Fibroblast of mammary gland (primary cell): ENCODE measurements at regions not wholly inside any gene's neighbourhood (a gene's known extent, or its start where the extent isn't known, plus 50 kb on each side); places are given as distances from the start of the nearest gene placed in this dataset.

Source experiments
- DNase-seq: peaks from one replicate; pipeline ENCODE4 v3.0.0-alpha.2; 2010; ENCODE audit warnings: low read depth
- H3K4me3 ChIP-seq: 2 replicates; pipeline ENCODE4 v1.5.1; 2011; ENCODE audit warnings: low read depth, mild to moderate bottlenecking, low read length, moderate library complexity; ENCODE audit not compliant: control insufficient read depth
- CTCF ChIP-seq: conservative IDR thresholded peaks from 2 replicates; pipeline ENCODE4 v1.5.1; 2011; ENCODE audit warnings: low read depth, low read length, inconsistent platforms; ENCODE audit not compliant: control insufficient read depth, insufficient read depth

- TF ChIP-seq CTCF, result no peak
- no peak overlapping the region for H3K4me3 ChIP-seq
- DNase-seq, result no peak
Measured at GRCh38 chr10:89894051-89894450, 192.7 kb downstream of the KIF20B start.

- no peak for TF ChIP-seq CTCF
- no peak for DNase-seq
Measured at GRCh38 chr10:89900554-89900953, 199.2 kb downstream of the KIF20B start.

DNA sequence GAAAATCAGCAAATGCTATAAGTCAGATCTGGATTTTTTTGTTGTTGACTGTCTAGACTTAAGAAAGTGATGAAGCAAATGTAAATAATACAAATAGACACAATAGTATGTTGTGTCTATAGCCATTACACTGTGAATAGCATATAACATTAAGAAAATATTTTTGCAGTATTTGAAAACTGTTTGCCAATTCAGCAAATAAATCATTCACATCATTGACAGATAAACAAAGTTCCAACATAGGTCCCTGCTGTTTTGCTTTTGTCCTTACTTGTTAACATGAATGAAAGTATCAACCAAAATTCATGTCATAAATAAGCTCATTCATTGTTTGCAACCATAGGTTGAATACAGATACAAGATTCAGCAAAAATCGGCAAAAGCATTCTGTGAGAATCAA, 200.5 kb downstream of the KIF20B start:
- no peak overlapping the region for H3K4me3 ChIP-seq
- DNase-seq, result no peak
- no peak for TF ChIP-seq CTCF

More at GRCh38 chr10:89900554-89900953, 199.2 kb downstream of the KIF20B start:
- H3K4me3 ChIP-seq, result no peak overlapping the region

DNA sequence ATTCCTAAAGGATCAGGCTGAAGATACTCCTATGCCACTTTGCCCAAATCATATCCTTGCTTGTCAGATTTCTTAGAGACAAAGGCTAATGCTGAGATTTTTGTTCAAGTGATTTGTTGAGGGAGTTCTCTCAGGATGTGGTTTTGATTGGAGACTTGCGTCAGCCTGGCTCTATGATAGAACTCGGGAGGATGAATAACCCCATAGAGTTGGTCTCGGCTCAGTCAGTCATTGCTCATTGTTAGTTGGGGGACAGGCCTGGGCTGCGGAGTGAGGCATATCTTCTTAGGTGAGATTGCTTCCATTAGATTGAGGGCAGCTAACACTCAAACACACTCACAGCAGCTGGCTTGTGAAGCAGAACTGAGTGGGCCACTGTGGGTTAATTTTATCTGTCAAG, 203.4 kb downstream of the KIF20B start:
- DNase-seq, result peak; percentile 3
- H3K4me3 ChIP-seq, result no peak overlapping the region
- no peak for TF ChIP-seq CTCF

DNA sequence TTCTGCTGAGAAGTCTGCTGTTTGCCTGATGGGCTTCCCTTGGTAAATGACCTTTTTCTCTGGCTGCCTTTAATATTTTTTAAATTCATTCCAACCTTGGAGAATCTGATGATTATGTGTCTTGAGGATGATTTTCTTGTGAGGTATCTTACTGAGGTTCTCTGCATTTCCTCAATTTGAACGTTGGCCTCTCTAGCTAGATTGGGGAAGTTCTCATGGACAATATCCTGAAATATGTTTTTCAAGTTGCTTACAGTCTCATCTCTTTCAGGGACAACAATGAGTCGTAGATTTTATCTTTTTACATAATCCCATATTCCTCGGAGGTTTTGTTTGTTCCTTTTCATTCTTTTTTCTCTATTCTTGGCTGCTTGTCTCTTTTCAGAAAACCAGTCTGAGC, 208.4 kb downstream of the KIF20B start:
- DNase-seq, result no peak
- no peak for TF ChIP-seq CTCF
- no peak overlapping the region for H3K4me3 ChIP-seq

- H3K4me3 ChIP-seq, result no peak overlapping the region
- no peak for DNase-seq
- TF ChIP-seq CTCF, result no peak
Measured at GRCh38 chr10:89915021-89915420, 213.6 kb downstream of the KIF20B start.

DNA sequence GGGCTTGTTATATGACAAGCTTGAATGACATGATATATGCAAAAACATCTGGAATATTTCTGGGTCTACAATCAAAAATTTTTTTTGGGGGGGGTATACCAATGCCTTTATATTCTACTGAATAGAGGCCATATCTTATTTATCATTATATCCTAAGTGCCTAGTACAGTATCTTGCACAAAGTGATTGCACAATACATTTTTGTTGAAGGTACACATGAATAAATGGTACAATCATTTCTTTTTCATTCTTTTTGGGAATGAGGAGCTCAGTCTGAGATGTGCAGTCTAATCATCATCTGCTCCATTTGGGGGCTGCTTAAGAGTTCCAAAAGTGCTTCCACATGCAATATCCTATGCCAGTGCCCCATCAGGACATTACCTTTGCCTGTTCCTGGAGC, 214.6 kb downstream of the KIF20B start:
- TF ChIP-seq CTCF, result no peak
- no peak overlapping the region for H3K4me3 ChIP-seq
- DNase-seq, result no peak
